ENCODE measurements at regions not wholly inside any gene's neighbourhood (a gene's known extent, or its start where the extent isn't known, plus 50 kb on each side); places are given as distances from the start of the nearest gene placed in this dataset.

GRCh38 chr1:239262538-239262937 lies 123.8 kb upstream of the CHRM3 start:
- no peak for DNase-seq

GRCh38 chr1:239261521-239261920 lies 124.8 kb upstream of the CHRM3 start:
- DNase-seq, result no peak

GRCh38 chr1:239260842-239261241 lies 125.5 kb upstream of the CHRM3 start:
- DNase-seq, result no peak

GRCh38 chr1:239255628-239256160 lies 130.7 kb upstream of the CHRM3 start:
- DNase-seq, result no peak

GRCh38 chr1:239254999-239255398 lies 131.4 kb upstream of the CHRM3 start:
- DNase-seq, result no peak

- no peak for DNase-seq
These were observed 133.3 kb upstream of the CHRM3 start for GRCh38 chr1:239253032-239253431.

- no peak for DNase-seq
These were observed 135.9 kb upstream of the CHRM3 start for GRCh38 chr1:239250353-239251035.

GRCh38 chr1:239247285-239247684 lies 139.1 kb upstream of the CHRM3 start:
- no peak for DNase-seq

GRCh38 chr1:239244084-239244483 lies 142.3 kb upstream of the CHRM3 start:
- DNase-seq, result no peak

- no peak for DNase-seq
These were observed 143.4 kb upstream of the CHRM3 start for GRCh38 chr1:239243006-239243405.

GRCh38 chr1:239242404-239242803 lies 144.0 kb upstream of the CHRM3 start:
- DNase-seq, result no peak

- no peak for DNase-seq
These were observed 145.6 kb upstream of the CHRM3 start for GRCh38 chr1:239240736-239241135.

GRCh38 chr1:239239529-239239928 lies 146.8 kb upstream of the CHRM3 start:
- DNase-seq, result no peak

- DNase-seq, result no peak
These were observed 148.5 kb upstream of the CHRM3 start for GRCh38 chr1:239237912-239238311.

- no peak for DNase-seq
These were observed 152.7 kb upstream of the CHRM3 start for GRCh38 chr1:239233626-239234025.

GRCh38 chr1:239232921-239233320 lies 153.4 kb upstream of the CHRM3 start:
- no peak for DNase-seq

GRCh38 chr1:239228451-239228850 lies 157.9 kb upstream of the CHRM3 start:
- no peak for DNase-seq

- no peak for DNase-seq
These were observed 161.0 kb upstream of the CHRM3 start for GRCh38 chr1:239225396-239225795.

GRCh38 chr1:239224100-239224499 lies 162.3 kb upstream of the CHRM3 start:
- no peak for DNase-seq

- no peak for DNase-seq
These were observed 163.4 kb upstream of the CHRM3 start for GRCh38 chr1:239222999-239223398.

- DNase-seq, result no peak
These were observed 164.7 kb upstream of the CHRM3 start for GRCh38 chr1:239221656-239222055.

GRCh38 chr1:239219679-239220078 lies 166.7 kb upstream of the CHRM3 start:
- DNase-seq, result no peak

- no peak for DNase-seq
These were observed 168.1 kb upstream of the CHRM3 start for GRCh38 chr1:239218301-239218700.

- no peak for DNase-seq
These were observed 173.6 kb upstream of the CHRM3 start for GRCh38 chr1:239212811-239213220.

GRCh38 chr1:239209591-239209990 lies 176.8 kb upstream of the CHRM3 start:
- no peak for DNase-seq
